Hepatic stellate cell (primary cell): ENCODE measurements at regions not wholly inside any gene's neighbourhood (a gene's known extent, or its start where the extent isn't known, plus 50 kb on each side); places are given as distances from the start of the nearest gene placed in this dataset.
"Not testable (repeated sequence)": the region's sequence is repeated elsewhere in the genome, so short reads cannot be mapped to it uniquely, and the experiment has no call there.

ENCODE experiments used
- DNase-seq: peaks from one replicate; pipeline ENCODE4 v3.0.0; 2011; ENCODE audit warnings: low spot score

DNA sequence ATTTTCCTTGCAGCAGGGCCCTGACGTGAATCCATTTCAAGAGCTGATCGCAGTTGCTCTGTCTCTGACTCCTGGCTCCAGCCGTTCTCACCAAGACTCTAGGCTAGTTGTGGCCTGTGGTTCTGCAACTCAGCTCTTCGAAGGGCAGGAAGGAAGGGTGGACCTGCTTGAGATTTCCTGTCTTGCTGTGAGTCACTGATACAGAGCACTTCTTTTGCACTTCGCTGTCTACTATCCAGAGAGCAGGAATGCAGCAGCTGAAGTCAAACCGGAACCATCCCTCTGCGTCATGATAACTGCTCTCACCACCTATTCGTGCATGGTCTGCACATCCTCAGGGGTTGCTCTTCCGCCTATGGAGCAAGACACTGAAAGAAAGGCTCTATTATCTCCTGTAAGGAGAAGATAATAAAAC is 59.7 kb downstream of the RAP2B start:
- DNase-seq: peak; percentile 87

DNA sequence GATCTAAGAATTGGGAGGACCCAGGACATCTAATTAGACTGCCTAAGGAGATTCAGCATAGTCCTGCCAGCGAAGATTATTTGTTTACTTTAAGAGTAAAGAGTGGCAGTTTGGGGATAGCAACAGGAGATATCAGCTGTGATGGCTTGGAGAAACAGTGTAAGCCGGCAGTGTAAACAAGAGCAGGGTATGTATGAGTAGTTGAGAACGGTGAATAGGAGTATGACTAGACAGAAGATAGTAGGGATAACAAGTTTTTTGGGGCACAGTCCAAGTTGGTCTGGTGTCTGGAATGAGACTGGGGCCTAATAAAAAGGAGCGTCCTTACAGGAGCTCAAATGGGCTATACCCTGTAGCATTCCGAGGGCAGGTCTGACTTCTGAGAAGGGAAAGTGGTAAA is 64.9 kb downstream of the RAP2B start:
- DNase-seq: not testable (repeated sequence)

DNA sequence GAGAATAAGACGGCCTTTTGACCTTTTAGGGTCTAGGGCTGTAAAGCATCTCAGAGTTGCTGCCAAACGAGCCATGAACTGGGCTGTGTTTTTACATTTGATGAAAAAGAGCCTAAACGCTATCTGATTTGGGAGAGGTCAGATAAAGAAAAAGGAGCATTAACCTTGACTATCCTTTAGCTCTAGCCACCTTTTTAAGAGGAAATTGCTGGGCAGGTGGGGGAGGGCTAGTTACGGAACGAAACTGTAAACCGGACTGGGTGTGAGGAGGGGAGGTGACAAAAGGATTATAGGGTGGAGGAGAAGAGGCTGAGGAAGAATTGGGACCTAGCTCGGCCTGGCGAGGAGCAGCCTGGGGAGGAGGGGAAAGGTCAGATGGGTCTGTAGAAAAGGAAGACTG is 68.4 kb downstream of the RAP2B start:
- DNase-seq: not testable (repeated sequence)

DNA sequence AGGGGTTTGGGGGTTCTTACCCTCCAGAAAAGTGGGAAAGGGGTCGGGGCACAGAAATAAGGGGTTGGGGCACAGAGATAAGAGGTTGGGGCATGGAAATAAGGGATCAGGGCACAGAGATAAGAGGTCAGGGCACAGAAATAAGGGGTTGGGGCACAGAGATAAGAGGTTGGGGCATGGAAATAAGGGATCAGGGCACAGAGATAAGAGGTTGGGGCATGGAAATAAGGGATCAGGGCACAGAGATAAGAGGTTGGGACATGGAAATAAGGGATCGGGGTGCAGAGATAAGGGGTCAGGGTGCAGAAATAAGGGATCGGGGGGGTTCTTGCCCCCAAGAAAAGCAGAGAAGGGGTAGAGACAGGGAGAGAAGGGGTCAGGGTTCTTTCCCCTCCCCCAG is 69.2 kb downstream of the RAP2B start:
- not testable (repeated sequence) for DNase-seq

DNA sequence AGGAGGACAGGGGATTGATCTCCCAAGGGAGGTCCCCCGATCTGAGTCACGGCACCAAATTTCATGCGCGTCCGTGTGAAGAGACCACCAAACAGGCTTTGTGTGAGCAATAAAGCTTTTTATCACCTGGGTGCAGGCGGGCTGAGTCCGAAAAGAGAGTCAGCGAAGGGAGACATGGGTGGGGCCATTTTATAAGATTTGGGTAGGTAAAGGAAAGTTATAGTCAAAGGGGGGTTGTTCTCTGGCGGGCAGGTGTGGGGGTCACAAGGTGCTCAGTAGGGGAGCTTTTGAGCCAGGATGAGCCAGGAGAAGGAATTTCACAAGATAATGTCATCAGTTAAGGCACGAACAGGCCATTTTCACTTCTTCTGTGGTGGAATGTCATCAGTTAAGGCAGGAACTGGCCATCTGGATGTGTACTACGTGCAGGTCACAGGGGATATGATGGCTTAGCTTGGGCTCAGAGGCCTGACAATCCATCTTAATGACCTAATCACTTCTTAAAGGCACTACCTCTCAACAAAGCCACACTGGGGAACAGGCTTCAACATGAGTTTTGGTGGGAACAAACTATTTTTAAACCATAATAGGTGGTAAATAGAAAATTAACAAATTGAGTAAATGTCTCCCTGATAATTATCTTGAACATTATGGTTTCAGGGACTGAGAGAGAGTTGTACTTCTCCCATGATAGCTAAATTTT is 70.2 kb downstream of the RAP2B start:
- not testable (repeated sequence) for DNase-seq

DNA sequence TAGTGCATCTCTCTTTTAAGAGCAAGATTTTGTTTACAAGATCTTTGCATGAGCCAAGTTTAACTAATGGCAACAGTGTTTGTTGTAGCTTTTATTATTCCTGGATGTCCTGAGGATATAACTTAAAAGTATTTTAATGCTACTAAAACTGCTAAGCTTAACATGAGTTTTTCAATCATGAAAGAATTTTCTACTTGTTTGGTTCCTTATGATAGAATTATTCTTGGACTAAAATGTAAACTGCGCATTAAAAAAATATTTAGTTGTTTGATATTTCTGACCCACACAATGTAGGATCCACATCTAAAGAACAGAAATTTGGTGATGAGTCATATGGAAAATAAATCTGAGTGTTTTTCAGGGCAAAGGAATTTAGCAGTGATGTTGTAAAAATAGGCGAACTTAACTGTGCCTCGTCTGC is 70.8 kb downstream of the RAP2B start:
- DNase-seq: peak; percentile 64

DNA sequence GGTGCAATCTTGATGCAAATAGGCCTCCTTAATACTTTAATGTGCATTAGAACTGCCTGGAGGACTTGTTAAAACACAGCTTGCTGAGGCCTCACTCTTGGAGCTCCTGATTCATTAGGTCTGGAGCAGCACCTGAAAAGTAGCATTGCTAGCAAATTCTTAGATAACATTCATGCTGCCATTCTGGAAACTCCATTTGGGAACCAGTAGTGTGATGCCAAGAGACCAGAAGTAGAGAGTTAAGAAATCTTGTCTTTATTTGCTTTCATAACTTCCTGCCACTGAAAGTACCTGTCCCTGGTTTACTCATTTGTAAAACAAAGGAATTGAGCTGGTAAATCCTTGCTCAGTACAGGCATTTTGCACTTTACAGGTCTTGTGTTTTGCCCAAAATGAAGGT is 72.0 kb downstream of the RAP2B start:
- no peak for DNase-seq

DNA sequence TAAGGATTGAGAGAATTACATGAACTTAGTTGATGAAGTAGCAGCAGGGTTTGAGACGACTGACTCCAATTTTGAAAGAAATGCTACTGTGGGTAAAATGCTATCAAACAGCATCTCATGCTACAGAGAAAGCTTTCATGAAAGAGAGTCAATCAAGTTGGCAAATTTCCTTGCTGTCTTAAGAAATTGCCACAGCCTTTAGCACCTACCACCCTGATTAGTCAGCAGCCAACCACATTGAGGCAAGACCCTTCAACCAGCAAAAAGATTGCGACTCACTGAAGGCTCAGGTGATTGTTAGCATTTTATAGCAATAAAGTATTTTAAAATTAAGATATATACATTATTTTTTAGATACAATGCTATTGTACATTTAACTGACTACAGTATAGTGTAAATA is 80.9 kb downstream of the RAP2B start:
- no peak for DNase-seq

DNA sequence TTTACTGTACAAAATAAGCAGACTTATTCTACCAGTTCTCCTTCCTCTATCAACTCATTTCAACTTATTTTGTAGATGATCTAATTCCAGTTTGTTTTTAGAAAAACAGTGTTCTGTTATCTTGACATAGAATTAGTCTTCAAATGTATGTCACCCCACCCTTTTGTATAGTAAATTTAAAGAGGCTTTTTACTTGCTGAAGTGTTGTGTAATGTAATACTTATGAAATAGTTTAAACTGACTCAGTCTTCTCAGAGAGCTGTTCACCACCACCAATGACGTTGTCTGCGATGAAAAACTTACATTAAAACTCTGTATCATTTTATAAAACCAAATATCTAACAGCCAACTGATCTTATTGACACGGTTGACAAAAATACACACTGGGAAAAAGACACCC is 82.9 kb downstream of the RAP2B start:
- DNase-seq: no peak

DNA sequence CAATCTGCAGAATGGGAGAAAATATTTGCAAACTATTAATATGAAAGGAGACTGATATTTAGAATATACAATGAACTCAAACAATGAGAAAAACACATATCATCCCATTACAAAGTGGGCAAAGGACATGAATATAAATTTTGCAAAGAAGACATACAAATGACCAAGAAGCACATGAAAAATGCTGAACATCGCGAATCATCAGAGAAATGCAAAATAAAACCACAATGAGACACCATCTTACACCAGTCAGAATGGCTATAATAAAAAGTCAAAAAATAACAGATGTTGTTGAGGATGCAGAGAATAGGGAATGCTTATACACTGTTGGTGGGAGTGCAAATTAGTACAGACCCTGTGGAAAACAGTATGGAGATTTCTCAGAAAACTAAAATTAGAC is 83.6 kb downstream of the RAP2B start:
- DNase-seq: no peak

DNA sequence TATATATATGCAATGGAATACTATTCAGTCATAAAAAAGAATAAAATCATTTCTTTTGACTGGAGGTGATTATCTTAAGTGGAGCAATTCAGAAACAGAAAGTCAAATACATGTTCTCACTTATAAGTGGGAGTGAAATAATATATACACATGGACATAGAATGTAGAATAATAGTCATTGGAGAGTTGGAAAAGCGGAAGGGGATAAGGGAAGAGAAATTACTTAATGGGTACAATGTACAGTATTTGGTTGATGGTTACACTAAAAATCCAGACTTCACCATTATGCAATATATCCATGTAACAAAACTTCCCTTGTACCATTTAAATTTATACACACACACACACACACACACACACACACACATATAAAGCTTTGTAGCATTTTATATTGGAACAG is 84.3 kb downstream of the RAP2B start:
- DNase-seq: no peak

DNA sequence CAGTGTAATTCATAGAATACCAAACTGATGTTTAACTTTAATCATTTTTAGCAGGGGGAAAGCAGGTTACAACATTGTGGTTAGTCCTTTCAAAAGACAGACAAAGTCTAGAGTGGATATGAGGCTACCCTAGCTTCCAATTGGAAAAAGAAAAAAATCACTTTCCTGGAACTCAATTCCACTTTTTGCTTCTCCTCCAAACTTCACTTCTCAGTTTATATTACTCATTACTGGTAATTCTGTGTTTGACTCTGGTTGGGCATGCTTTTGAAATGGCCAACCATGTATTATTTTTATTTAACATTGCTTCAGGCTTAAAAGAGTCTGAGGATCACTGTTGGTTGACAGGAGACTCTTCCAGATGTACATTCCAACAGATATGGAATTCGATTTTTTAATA is 84.8 kb downstream of the RAP2B start:
- DNase-seq: peak; percentile 70

DNA sequence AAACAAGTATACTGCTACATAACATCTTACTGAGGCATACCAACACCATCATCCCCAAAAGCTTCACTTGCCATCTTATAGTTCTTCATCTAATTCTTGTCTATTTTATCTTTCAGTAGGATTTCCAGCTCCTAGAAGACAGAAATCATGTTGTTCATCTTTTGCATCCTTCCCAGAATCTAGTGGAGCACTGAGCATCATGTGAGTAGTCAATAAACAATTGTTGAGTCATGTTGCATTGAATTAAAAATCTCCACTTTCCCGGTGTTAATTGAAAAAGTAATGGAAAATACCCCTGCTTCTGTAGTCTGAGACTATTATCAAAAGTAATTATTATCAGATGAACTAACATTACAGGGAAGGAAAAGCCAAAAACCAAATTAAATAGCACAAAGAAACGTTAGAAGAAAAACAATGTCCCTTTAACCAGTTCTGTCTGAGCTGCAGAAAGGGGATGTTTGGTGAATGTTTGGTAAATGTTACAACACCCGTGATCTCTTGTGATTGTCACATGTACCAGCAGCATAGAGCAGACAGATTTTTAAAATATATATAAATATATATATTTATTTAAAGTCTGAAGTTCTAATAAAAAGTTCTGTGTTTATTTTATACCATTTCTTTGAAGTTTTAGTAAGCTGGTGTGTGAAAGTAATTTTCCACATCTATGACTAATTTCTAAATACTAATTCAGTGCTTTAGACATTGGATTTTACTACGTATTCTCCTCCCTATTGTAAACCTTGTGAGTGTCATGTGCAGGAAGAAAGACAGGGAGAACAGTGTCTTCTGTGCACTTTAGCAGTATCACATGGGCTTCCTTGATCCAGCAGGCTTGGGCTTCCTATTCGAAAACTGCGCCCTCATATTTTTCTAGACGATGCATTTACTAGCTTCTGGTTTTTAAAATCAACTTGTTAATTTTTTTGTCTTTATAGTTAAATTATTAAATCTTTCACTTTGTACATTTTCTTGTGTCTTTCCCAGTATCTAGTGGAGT is 85.6 kb downstream of the RAP2B start:
- no peak for DNase-seq

DNA sequence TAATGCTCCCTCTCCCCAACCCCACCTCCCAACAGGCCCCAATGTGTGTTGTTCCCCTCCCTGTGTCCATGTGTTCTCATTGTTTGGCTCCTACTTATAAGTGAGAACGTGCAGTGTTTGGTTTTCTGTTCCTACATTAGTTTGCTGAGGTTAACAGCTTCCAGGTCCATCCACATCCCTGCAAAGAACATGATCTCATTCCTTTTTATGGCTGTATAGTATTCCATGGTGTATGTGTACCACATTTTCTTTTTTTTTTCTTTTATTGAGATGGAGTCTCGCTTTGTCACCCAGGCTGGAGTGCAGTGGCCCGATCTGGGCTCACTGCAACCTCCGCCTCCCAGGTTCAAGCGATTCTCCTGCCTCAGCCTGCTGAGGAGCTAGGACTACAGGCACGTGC is 86.8 kb downstream of the RAP2B start:
- not testable (repeated sequence) for DNase-seq

DNA sequence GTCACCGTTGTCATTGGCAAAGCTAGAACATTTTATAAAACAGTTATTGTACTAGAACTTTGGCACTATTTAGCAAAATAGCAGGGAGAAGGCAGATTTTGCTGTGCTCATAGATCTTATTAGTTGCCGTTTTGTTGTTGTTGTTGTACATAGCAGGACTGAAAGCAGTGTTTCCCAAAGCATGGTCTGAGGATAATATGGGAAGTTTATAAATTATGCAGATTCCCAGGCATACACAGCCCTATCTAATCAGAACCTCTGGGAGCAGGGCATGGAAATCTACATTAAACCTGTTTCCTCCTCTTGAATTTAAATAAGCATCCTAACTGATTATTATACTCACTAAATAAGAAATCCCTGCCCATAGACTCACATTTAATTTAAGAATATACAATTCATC is 87.9 kb downstream of the RAP2B start:
- DNase-seq: no peak

DNA sequence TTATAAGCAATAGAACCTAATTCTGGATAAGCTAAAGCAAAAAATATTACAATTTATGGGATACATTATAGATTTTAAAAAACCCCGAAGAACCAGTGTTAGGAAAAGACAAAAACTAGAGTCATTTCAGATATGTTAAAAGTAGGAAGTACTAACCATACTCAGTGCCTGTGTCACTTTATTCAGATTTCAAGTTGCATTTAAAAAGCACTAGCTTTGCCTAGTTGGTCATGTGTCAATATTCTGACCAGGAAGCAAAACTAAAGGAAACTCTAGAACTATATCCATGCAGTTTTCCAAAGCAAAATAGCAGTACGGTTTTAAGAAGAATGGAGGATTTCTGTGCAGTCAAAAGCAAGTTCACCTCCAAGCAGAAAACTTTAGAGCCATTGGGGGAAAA is 88.4 kb downstream of the RAP2B start:
- no peak for DNase-seq

DNA sequence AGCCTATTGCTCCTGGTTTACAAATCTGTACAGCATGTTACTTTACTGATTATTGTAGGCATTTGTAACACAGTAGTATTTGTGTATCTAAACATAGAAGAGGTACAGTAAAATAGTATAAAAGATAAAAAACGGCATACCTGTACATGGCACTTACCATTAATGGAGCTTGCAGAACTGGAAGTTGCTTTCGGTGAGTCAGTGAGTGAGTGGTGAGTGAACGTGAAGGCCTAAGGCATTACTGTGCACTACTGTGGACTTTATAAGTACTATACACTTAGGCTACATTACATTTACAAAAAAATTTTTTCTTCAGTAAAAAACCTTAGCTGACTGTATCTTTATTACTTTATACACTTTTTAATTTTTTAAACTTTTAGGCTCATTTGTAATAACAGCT is 90.9 kb downstream of the RAP2B start:
- DNase-seq: no peak

DNA sequence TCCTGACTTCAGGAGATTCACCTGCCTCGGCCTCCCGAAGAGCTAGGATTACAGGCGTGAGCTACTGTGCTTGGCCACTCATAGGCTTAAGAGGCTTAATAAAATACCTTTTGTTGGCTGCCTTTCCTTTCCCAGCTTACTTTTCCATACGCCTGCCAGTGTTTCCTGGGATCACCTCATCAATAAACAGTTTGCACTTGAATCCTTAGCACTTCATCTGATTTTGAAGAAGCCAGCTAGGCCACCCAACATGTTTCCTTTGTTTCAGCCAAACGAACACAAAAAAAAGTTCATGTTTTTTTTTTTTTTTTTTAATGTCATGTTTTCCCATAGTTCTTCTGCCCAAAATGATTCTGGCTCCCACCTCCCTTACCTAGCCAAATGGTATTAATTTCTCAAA is 92.3 kb downstream of the RAP2B start:
- no peak for DNase-seq

DNA sequence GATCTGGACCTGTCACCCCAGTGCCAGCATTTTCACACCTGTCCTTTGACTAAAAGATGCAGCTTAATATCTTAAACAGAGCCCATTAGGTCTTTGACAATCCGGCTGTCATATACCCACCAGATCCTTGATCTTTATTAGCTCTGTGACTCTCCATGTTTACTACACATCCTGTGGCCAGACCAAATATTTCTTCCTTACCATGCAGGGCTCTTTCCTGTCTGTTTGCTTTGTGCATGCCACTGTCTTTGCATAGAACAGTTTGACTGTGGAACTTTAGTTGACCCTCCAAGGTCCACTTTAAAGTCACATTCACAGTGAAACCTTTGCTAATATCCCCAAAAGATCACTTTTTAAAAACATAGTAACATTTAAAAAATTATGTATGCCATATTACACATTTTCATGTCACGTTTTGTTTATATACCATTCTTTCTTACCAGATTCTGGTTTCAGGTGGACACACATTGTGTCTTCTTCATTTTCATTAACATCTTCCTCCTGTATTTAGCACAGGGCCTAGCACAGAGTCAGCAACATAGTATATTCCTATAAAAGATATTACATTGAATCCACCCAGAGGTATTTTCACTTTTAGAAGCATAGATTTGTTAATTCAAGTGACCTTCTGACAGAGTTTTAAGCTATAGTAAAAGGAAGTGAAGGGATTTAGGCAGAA is 95.8 kb downstream of the RAP2B start:
- peak; percentile 21 for DNase-seq

DNA sequence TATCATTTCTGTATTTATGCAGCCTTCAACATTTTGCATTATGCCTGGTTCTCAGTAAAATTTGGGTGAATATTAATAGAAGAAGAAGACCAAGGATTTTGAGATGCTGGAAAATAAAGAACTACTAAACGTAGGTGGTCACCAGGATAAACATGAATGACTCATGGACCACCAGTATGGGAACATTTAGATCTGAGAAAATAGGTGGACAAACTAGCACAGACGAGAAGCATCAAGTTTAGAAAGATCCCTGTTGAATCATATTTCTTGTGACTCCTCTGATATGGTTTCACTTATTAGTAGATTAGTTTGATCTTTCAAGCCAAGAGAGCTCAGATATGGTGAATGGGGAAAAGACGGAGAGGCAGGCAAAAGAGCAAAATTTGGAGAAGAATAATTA is 97.9 kb downstream of the RAP2B start:
- no peak for DNase-seq

DNA sequence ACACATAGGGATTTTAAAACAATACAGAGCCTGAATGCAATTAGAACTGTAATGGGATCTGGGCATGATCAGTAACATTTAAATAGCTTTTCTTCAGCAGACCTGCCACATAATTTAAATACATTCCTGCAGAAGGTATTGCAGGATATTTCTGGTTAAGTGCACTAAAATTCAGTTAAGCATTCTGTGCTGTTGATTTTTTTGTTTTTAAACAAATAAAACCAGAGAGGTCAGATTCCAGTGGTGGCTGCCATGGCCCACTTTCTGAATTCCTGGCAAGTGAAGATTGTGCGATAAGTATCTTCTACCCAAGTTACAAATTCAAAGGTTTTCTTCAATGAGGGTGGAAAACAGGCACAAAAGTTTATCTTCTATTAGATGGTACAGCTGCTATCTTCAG is 98.7 kb downstream of the RAP2B start:
- no peak for DNase-seq

DNA sequence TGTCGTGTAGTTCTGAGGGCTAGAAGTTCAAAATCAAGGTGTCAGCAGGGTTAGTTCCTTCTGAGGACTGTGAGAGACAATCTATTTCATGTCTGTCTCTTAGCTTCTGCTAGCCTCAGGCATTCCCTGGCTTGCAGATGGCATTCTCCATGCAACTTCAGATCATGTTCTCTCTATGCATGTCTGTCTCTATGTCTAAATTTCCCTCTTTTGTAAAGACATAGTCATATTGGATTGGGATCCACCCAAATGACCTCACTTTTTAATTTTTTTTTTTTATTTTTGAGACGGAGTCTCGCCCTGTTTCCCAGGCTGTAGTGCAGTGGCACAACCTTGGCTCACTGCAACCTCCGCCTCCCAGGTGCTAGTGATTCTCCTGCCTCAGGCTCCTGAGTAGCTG is 104.6 kb downstream of the RAP2B start:
- no peak for DNase-seq
